CD14-positive monocyte (primary cell): ENCODE measurements at regions not wholly inside any gene's neighbourhood (a gene's known extent, or its start where the extent isn't known, plus 50 kb on each side); places are given as distances from the start of the nearest gene placed in this dataset.

Experiments
- DNase-seq, 3 donors: peaks; one replicate each; pipeline ENCODE4 v3.0.0-alpha.2; 2011 to 2022
- H2AFZ ChIP-seq: 2 replicates; pipeline ENCODE4 v1.6.0; 2012; ENCODE audit warnings: mild to moderate bottlenecking, low read depth, low read length, inconsistent platforms; ENCODE audit not compliant: insufficient read depth, poor library complexity, severe bottlenecking
- H3K27ac ChIP-seq, 2 donors: 1 replicate in 1 of 2; 2 replicates in 1 of 2; pipeline ENCODE4 v1.5.1; 2012 to 2013; ENCODE audit warnings: low read length in 2 of 2, control low read depth in 1 of 2, inconsistent platforms in 1 of 2, low read depth in 1 of 2, mild to moderate bottlenecking in 1 of 2
- H3K27me3 ChIP-seq, 2 donors: one replicate each; pipeline versions ENCODE4 v1.6.0 to v1.6.1; 2011 to 2013; ENCODE audit warnings: low read length in 2 of 2; ENCODE audit not compliant: control insufficient read depth in 2 of 2, insufficient read depth in 2 of 2
- H3K36me3 ChIP-seq, 2 donors: replicated peaks in 1 of 2; 1 replicate in 1 of 2; 2 replicates in 1 of 2; pipeline versions ENCODE4 v1.5.1 to v1.6.1; 2012 to 2013; ENCODE audit warnings: low read length in 2 of 2, control low read depth in 1 of 2, inconsistent platforms in 1 of 2, mild to moderate bottlenecking in 1 of 2; ENCODE audit not compliant: insufficient read depth in 2 of 2, control insufficient read depth in 1 of 2
- H3K4me1 ChIP-seq, 2 donors: 1 replicate in 1 of 2; 2 replicates in 1 of 2; pipeline versions ENCODE4 v1.5.1 to v1.6.1; 2012 to 2013; ENCODE audit warnings: low read length in 2 of 2, control low read depth in 1 of 2, inconsistent platforms in 1 of 2, mild to moderate bottlenecking in 1 of 2, moderate library complexity in 1 of 2; ENCODE audit not compliant: insufficient read depth in 2 of 2, control insufficient read depth in 1 of 2
- H3K4me2 ChIP-seq: replicated peaks from 2 replicates; pipeline ENCODE3; 2012; ENCODE audit warnings: low read length, moderate library complexity, mild to moderate bottlenecking; ENCODE audit not compliant: poor library complexity, severe bottlenecking; ENCODE audit errors: extremely low read depth
- H3K4me3 ChIP-seq, 3 experiments: fragments of 200-600 bp in 1 of 3; sonication (generic) in 1 of 3; replicated peaks in 1 of 3; 1 replicate in 2 of 3; 2 replicates in 1 of 3; pipeline ENCODE4 v1.5.1; 2011 to 2013; ENCODE audit warnings: low read length in 3 of 3, mild to moderate bottlenecking in 3 of 3, control low read depth in 2 of 3, low read depth in 2 of 3, inconsistent platforms in 1 of 3, moderate library complexity in 1 of 3
- H3K79me2 ChIP-seq: 2 replicates; pipeline ENCODE4 v1.6.0; 2012; ENCODE audit warnings: mild to moderate bottlenecking, control low read depth, inconsistent platforms, low read length, moderate library complexity; ENCODE audit not compliant: insufficient read depth
- H3K9ac ChIP-seq: 2 replicates; pipeline ENCODE4 v1.6.0; 2017; ENCODE audit warnings: low read length, mild to moderate bottlenecking; ENCODE audit not compliant: insufficient read depth, poor library complexity, severe bottlenecking
- H3K9me3 ChIP-seq, 2 donors: replicated peaks in 1 of 2; 1 replicate in 1 of 2; 2 replicates in 1 of 2; pipeline versions ENCODE4 v1.5.1 to v1.6.1; 2012 to 2013; ENCODE audit warnings: low read length in 2 of 2, control low read depth in 1 of 2; ENCODE audit not compliant: control insufficient read depth in 1 of 2, insufficient read depth in 1 of 2
- H4K20me1 ChIP-seq: 2 replicates; pipeline ENCODE4 v1.6.0; 2012; ENCODE audit warnings: mild to moderate bottlenecking, low read length, control low read depth, moderate library complexity; ENCODE audit not compliant: insufficient read depth
- H3K27ac Mint-ChIP-seq, 7 donors: one replicate each; pipeline ENCODE4 v1.8.0; 2020; ENCODE audit warnings: mild to moderate bottlenecking in 7 of 7, mixed read lengths in 7 of 7, moderate library complexity in 6 of 7, inconsistent platforms in 2 of 7
- H3K27me3 Mint-ChIP-seq, 3 donors: one replicate each; pipeline ENCODE4 v1.8.0; 2021 to 2022; ENCODE audit warnings: low read depth in 3 of 3, mild to moderate bottlenecking in 3 of 3, mixed read lengths in 3 of 3, moderate library complexity in 3 of 3, inconsistent platforms in 1 of 3
- H3K36me3 Mint-ChIP-seq, 2 donors: one replicate each; pipeline ENCODE4 v1.8.0; 2020; ENCODE audit warnings: mixed read lengths in 2 of 2, inconsistent platforms in 1 of 2, mild to moderate bottlenecking in 1 of 2
- H3K4me1 Mint-ChIP-seq: one replicate; pipeline ENCODE4 v1.8.0; 2020; ENCODE audit warnings: mild to moderate bottlenecking, mixed read lengths
- H3K4me3 Mint-ChIP-seq, 2 donors: one replicate each; pipeline ENCODE4 v1.8.0; 2020; ENCODE audit warnings: mild to moderate bottlenecking in 2 of 2, mixed read lengths in 2 of 2, moderate library complexity in 1 of 2
- H3K9me3 Mint-ChIP-seq, 7 donors: one replicate each; pipeline ENCODE4 v1.8.0; 2020 to 2022; ENCODE audit warnings: mixed read lengths in 7 of 7, mild to moderate bottlenecking in 6 of 7, moderate library complexity in 6 of 7, inconsistent platforms in 2 of 7
- WGBS: methylation state at CpG from one replicate; pipeline ENCODE4 v1.1.5; 2013; ENCODE audit warnings: missing lambda C conversion rate; ENCODE audit not compliant: insufficient coverage; 5-methylcytosine and 5-hydroxymethylcytosine counted together
- intact Hi-C, 2 donors: fragments of 100-400 bp; cut with micrococcal nuclease; formaldehyde crosslinking; loops; one replicate each; pipeline versions ENCODE4 v1.15.0 to v1.15.1; 2023
- TF ChIP-seq, protein P1 (sequence below): fragments of 200-600 bp; IDR thresholded peaks from one replicate; pipeline ENCODE4 v1.8.0; 2022; ENCODE audit warnings: antibody characterized with exemption, mild to moderate bottlenecking

DNA sequence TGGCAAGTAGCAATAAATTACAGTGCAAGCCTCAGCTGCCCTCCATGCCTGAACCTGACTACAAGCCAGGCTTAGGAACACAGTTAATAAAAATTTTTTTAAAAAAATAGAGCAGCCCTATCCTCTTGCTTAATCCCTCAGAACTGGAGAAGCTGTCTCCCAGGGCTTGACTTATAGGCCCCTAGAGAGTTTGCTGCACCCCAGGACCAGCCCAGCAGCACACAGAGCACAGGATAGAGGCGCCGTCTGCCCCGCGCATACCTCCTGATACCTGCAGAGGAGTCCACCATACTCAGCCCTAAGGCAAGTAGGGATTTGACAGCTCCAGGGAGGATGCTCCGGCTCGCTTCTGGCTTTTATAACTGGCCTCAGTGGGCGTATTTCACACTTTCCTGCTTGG lies 548.6 kb upstream of the RAB6C start:
- TF ChIP-seq, protein P1, sequence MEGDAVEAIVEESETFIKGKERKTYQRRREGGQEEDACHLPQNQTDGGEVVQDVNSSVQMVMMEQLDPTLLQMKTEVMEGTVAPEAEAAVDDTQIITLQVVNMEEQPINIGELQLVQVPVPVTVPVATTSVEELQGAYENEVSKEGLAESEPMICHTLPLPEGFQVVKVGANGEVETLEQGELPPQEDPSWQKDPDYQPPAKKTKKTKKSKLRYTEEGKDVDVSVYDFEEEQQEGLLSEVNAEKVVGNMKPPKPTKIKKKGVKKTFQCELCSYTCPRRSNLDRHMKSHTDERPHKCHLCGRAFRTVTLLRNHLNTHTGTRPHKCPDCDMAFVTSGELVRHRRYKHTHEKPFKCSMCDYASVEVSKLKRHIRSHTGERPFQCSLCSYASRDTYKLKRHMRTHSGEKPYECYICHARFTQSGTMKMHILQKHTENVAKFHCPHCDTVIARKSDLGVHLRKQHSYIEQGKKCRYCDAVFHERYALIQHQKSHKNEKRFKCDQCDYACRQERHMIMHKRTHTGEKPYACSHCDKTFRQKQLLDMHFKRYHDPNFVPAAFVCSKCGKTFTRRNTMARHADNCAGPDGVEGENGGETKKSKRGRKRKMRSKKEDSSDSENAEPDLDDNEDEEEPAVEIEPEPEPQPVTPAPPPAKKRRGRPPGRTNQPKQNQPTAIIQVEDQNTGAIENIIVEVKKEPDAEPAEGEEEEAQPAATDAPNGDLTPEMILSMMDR = no peak
- Histone ChIP-seq H3K36me3 (no peaks in the 10 kb centered on the region), H3K27me3 (no peaks in the 10 kb centered on the region), H3K79me2 (no peaks in the 10 kb centered on the region), H3K9me3 (no peaks in the 10 kb centered on the region), H3K4me2 (no peak overlapping the region), H2AFZ (no peak overlapping the region), H3K27ac (no peak overlapping the region), H3K9ac (no peak overlapping the region), H3K4me1 (no peaks in the 10 kb centered on the region), H4K20me1 (no peaks in the 10 kb centered on the region), H3K4me3 (no peak overlapping the region)
- Mint-ChIP-seq H3K4me3 (no peak overlapping the region), H3K27ac (no peak overlapping the region), H3K4me1 (no peaks in the 10 kb centered on the region), H3K36me3 (no peaks in the 10 kb centered on the region), H3K9me3 (peaks cover 0 to 12% (median 1%) of the 10 kb centered on the region in 7 donors), H3K27me3 (peaks cover 0 to 2% (median 2%) of the 10 kb centered on the region in 3 donors)
- intact Hi-C loops = no loop called here
- DNase-seq = no peak
- WGBS = no CpG with 5 or more reads among the region's 7 CpGs

GRCh38 chr2:129431881-129432280 lies 547.6 kb upstream of the RAB6C start:
- TF ChIP-seq, protein P1 = no peak
- 88% methylated on average over 7 of the region's 7 CpGs for WGBS

More at GRCh38 chr2:129431881-129432280, 547.6 kb upstream of the RAB6C start:
- Mint-ChIP-seq H3K27ac (no peak overlapping the region), H3K4me3 (no peak overlapping the region), H3K36me3 (no peaks in the 10 kb centered on the region), H3K9me3 (peaks cover 0 to 9% (median 1%) of the 10 kb centered on the region in 7 donors), H3K4me1 (no peaks in the 10 kb centered on the region), H3K27me3 (peaks cover 2 to 3% (median 2%) of the 10 kb centered on the region in 3 donors)
- no peaks in the 10 kb centered on the region for H3K4me1 ChIP-seq
- no peaks in the 10 kb centered on the region for H3K79me2 ChIP-seq
- H3K4me2 ChIP-seq = no peak overlapping the region
- no peak overlapping the region for H2AFZ ChIP-seq
- H3K27ac ChIP-seq = no peak overlapping the region
- no peak for DNase-seq
- H3K9me3 ChIP-seq = no peaks in the 10 kb centered on the region
- H4K20me1 ChIP-seq = no peaks in the 10 kb centered on the region
- H3K36me3 ChIP-seq = no peaks in the 10 kb centered on the region
- H3K27me3 ChIP-seq = no peaks in the 10 kb centered on the region
- H3K9ac ChIP-seq = no peak overlapping the region
- intact Hi-C loops = no loop called here
- H3K4me3 ChIP-seq = no peak overlapping the region
